ENCODE measurements at regions not wholly inside any gene's neighbourhood (a gene's known extent, or its start where the extent isn't known, plus 50 kb on each side); places are given as distances from the start of the nearest gene placed in this dataset.
"Not testable (repeated sequence)": the region's sequence is repeated elsewhere in the genome, so short reads cannot be mapped to it uniquely, and the experiment has no call there.

DNA sequence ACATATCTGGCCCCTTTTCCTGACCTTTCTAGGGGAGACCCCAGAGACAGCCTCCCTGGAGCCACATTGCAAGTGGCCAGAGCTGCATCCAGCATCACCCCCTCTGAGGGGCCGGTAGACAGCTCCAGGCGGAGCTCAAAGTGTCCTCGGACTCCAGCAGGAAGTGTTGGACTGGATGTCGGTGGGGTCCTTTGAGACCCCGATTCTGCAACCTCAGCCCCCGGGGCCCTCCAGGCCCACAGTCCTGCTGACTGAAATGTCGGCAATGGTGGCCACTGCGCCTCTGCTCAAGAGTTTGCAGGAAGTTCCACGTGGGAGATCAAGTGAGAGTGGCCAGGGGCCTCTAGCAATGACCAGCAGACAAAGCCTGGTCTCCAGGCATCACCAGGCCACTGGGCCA is 115.9 kb upstream of the FOXD4L5 start (continued):
- no peak for TF ChIP-seq REST (IDR thresholded peaks at IDR 0.05; ENCODE audit: unreplicated experiment)
- TF ChIP-seq STAT1 (IDR thresholded peaks at IDR 0.05; ENCODE audit: unreplicated experiment): no peak
- TF ChIP-seq, protein P1, sequence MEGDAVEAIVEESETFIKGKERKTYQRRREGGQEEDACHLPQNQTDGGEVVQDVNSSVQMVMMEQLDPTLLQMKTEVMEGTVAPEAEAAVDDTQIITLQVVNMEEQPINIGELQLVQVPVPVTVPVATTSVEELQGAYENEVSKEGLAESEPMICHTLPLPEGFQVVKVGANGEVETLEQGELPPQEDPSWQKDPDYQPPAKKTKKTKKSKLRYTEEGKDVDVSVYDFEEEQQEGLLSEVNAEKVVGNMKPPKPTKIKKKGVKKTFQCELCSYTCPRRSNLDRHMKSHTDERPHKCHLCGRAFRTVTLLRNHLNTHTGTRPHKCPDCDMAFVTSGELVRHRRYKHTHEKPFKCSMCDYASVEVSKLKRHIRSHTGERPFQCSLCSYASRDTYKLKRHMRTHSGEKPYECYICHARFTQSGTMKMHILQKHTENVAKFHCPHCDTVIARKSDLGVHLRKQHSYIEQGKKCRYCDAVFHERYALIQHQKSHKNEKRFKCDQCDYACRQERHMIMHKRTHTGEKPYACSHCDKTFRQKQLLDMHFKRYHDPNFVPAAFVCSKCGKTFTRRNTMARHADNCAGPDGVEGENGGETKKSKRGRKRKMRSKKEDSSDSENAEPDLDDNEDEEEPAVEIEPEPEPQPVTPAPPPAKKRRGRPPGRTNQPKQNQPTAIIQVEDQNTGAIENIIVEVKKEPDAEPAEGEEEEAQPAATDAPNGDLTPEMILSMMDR (conservative IDR thresholded peaks at IDR 0.05; ENCODE audit: low read depth in 2 of 2): no peak
- no peak for TF ChIP-seq EZH2 (IDR thresholded peaks at IDR 0.05; ENCODE audit: low read depth, unreplicated experiment)
- TF ChIP-seq ZNF114 (CRISPR knock-in tag; IDR thresholded peaks at IDR 0.05): no peak
- no peak for TF ChIP-seq EZH2phosphoT487 (IDR thresholded peaks at IDR 0.05; ENCODE audit: unreplicated experiment)
- TF ChIP-seq CREB1 (CRISPR knock-in tag; IDR thresholded peaks at IDR 0.05; ENCODE audit: low read depth): no peak

GRCh38 chr9:65397763-65398719 is 113.0 kb upstream of the FOXD4L5 start:
- not testable (repeated sequence) for ATAC-seq

GRCh38 chr9:65397226-65397625 is 112.2 kb upstream of the FOXD4L5 start:
- not testable (repeated sequence) for H3K4me2 ChIP-seq; H3K9me2 ChIP-seq (ENCODE audit: insufficient read depth); H3K4me3 Mint-ChIP-seq; H3K79me2 ChIP-seq (replicated peaks; ENCODE audit: insufficient read depth); H3K27me3 Mint-ChIP-seq (ENCODE audit: insufficient read depth, low read depth, poor library complexity); H3K36me3 ChIP-seq (ENCODE audit: insufficient read depth); H2AFZ ChIP-seq; H3K27ac Mint-ChIP-seq; ATAC-seq; H3K4me1 Mint-ChIP-seq; H3K4me3 ChIP-seq; H4K20me1 ChIP-seq (replicated peaks; ENCODE audit: insufficient read depth); H3K4me1 ChIP-seq (ENCODE audit: insufficient read depth); H3F3A ChIP-seq (replicated peaks; ENCODE audit: low read depth); DNase-seq (ENCODE audit: low spot score); H3K27ac ChIP-seq (ENCODE audit: low read depth); H3K27me3 ChIP-seq (ENCODE audit: insufficient read depth)
- Mint-ChIP-seq H3K9me3 (peaks cover 82% of the 10 kb centered on the region), H3K36me3 (ENCODE audit: low read depth) (peaks cover 29% of the 10 kb centered on the region)

More at GRCh38 chr9:65397763-65398719, 113.0 kb upstream of the FOXD4L5 start:
- H3K36me3 ChIP-seq (ENCODE audit: insufficient read depth); H4K20me1 ChIP-seq (replicated peaks; ENCODE audit: insufficient read depth); H3K4me1 Mint-ChIP-seq; H3K27ac ChIP-seq (ENCODE audit: low read depth); DNase-seq (ENCODE audit: low spot score); H3K4me2 ChIP-seq; H3K4me1 ChIP-seq (ENCODE audit: insufficient read depth); H3K4me3 ChIP-seq; H2AFZ ChIP-seq; H3K27me3 ChIP-seq (ENCODE audit: insufficient read depth); H3K27me3 Mint-ChIP-seq (ENCODE audit: insufficient read depth, low read depth, poor library complexity); H3F3A ChIP-seq (replicated peaks; ENCODE audit: low read depth); H3K4me3 Mint-ChIP-seq; H3K27ac Mint-ChIP-seq; H3K9me2 ChIP-seq (ENCODE audit: insufficient read depth); H3K79me2 ChIP-seq (replicated peaks; ENCODE audit: insufficient read depth): not testable (repeated sequence)
- H3K9me3 Mint-ChIP-seq: peaks cover 83% of the 10 kb centered on the region
- H3K36me3 Mint-ChIP-seq (ENCODE audit: low read depth): peaks cover 32% of the 10 kb centered on the region

DNA sequence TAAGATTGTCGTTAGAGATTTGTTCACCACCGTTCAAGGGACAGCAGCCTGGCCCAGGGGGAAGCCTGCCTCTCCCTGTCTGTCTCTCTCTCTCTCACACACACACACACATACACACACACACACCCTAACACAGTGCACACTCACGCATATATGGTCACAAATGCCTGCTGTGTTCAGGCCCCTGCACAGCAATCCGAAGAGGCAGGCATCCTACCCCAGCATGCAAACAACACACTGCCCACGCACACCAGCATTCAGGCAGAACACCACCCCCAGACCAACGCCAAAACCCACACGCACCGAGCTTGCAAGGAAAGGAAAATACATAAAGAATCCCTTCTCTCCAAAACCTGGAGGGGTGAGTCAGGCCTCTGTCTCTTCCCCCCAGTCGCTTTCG is 111.6 kb upstream of the FOXD4L5 start:
- not testable (repeated sequence) for ATAC-seq; H3K4me3 Mint-ChIP-seq; H3K4me1 ChIP-seq (ENCODE audit: insufficient read depth); H2AFZ ChIP-seq; H3K27me3 Mint-ChIP-seq (ENCODE audit: insufficient read depth, low read depth, poor library complexity); H3K27ac ChIP-seq (ENCODE audit: low read depth); H3K27me3 ChIP-seq (ENCODE audit: insufficient read depth); H3K4me1 Mint-ChIP-seq; H4K20me1 ChIP-seq (replicated peaks; ENCODE audit: insufficient read depth); H3K36me3 ChIP-seq (ENCODE audit: insufficient read depth); H3K9me2 ChIP-seq (ENCODE audit: insufficient read depth); H3K79me2 ChIP-seq (replicated peaks; ENCODE audit: insufficient read depth); H3K4me2 ChIP-seq; H3K4me3 ChIP-seq; H3F3A ChIP-seq (replicated peaks; ENCODE audit: low read depth); DNase-seq (ENCODE audit: low spot score); H3K27ac Mint-ChIP-seq
- H3K36me3 Mint-ChIP-seq (ENCODE audit: low read depth): peaks cover 25% of the 10 kb centered on the region
- H3K9me3 Mint-ChIP-seq: peaks cover 79% of the 10 kb centered on the region

DNA sequence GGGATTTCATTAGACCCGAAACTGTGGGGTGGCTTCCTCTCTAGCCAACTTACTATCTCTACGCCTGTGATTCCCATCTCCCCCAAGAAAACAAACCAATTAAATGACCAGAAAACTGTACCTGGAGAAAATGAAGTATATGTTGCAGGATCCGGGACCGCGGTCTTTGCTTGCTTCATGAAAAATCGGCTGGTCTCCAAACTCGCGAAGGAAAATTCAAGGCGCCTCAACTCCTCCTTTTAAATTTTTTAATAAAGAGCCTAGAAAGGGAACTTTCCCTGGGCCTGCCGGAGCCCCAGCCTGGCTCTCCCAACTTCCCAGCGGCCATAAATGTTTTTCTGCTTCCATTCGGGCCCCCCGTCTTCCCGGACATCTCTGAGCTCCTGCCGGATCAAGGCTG is 110.8 kb upstream of the FOXD4L5 start:
- H3K27ac Mint-ChIP-seq; H3K79me2 ChIP-seq (replicated peaks; ENCODE audit: insufficient read depth); H3K4me1 ChIP-seq (ENCODE audit: insufficient read depth); H3K4me2 ChIP-seq; H2AFZ ChIP-seq; H3K27me3 Mint-ChIP-seq (ENCODE audit: insufficient read depth, low read depth, poor library complexity); H3K27me3 ChIP-seq (ENCODE audit: insufficient read depth); H3F3A ChIP-seq (replicated peaks; ENCODE audit: low read depth); H3K27ac ChIP-seq (ENCODE audit: low read depth); H3K9me2 ChIP-seq (ENCODE audit: insufficient read depth); H3K36me3 ChIP-seq (ENCODE audit: insufficient read depth); H4K20me1 ChIP-seq (replicated peaks; ENCODE audit: insufficient read depth); H3K4me3 ChIP-seq; H3K4me1 Mint-ChIP-seq; ATAC-seq; H3K4me3 Mint-ChIP-seq; DNase-seq (ENCODE audit: low spot score): not testable (repeated sequence)
- Mint-ChIP-seq H3K36me3 (ENCODE audit: low read depth) (peaks cover 30% of the 10 kb centered on the region), H3K9me3 (peaks cover 81% of the 10 kb centered on the region)

All from GM23338 (cell line).